ENCODE measurements at regions not wholly inside any gene's neighbourhood (a gene's known extent, or its start where the extent isn't known, plus 50 kb on each side); places are given as distances from the start of the nearest gene placed in this dataset.
"Not testable (repeated sequence)": the region's sequence is repeated elsewhere in the genome, so short reads cannot be mapped to it uniquely, and the experiment has no call there.

GRCh38 chr20:29296256-29297230, 1960.9 kb upstream of the DEFB115 start:
- no peak for DNase-seq (ENCODE audit: low spot score)

GRCh38 chr20:29297411-29298270, 1959.8 kb upstream of the DEFB115 start:
- no peak for DNase-seq (ENCODE audit: low spot score)

- DNase-seq (ENCODE audit: low spot score): no peak
Measured at GRCh38 chr20:29298271-29298590, 1959.2 kb upstream of the DEFB115 start.

GRCh38 chr20:29298759-29299613, 1958.5 kb upstream of the DEFB115 start:
- DNase-seq (ENCODE audit: low spot score): no peak

GRCh38 chr20:29299811-29300578, 1957.5 kb upstream of the DEFB115 start:
- no peak for DNase-seq (ENCODE audit: low spot score)

GRCh38 chr20:29300579-29301551, 1956.6 kb upstream of the DEFB115 start:
- no peak for DNase-seq (ENCODE audit: low spot score)

- no peak for DNase-seq (ENCODE audit: low spot score)
Measured at GRCh38 chr20:29301624-29302259, 1955.7 kb upstream of the DEFB115 start.

GRCh38 chr20:29302979-29303644, 1954.4 kb upstream of the DEFB115 start:
- DNase-seq (ENCODE audit: low spot score): no peak

- DNase-seq (ENCODE audit: low spot score): no peak
Measured at GRCh38 chr20:29306390-29307072, 1950.9 kb upstream of the DEFB115 start.

- not testable (repeated sequence) for DNase-seq (ENCODE audit: low spot score)
Measured at GRCh38 chr20:29307484-29307883, 1950.0 kb upstream of the DEFB115 start.

GRCh38 chr20:29308956-29309355, 1948.5 kb upstream of the DEFB115 start:
- not testable (repeated sequence) for DNase-seq (ENCODE audit: low spot score)

GRCh38 chr20:29309481-29309880, 1948.0 kb upstream of the DEFB115 start:
- DNase-seq (ENCODE audit: low spot score): not testable (repeated sequence)

- DNase-seq (ENCODE audit: low spot score): not testable (repeated sequence)
Measured at GRCh38 chr20:29311046-29311445, 1946.4 kb upstream of the DEFB115 start.

- not testable (repeated sequence) for DNase-seq (ENCODE audit: low spot score)
Measured at GRCh38 chr20:29312679-29313078, 1944.8 kb upstream of the DEFB115 start.

- no peak for DNase-seq (ENCODE audit: low spot score)
Measured at GRCh38 chr20:29313481-29313880, 1944.0 kb upstream of the DEFB115 start.

GRCh38 chr20:29314294-29314693, 1943.2 kb upstream of the DEFB115 start:
- no peak for DNase-seq (ENCODE audit: low spot score)

GRCh38 chr20:29318871-29319461, 1938.5 kb upstream of the DEFB115 start:
- no peak for DNase-seq (ENCODE audit: low spot score)

- DNase-seq (ENCODE audit: low spot score): no peak
Measured at GRCh38 chr20:29319725-29320124, 1937.7 kb upstream of the DEFB115 start.
